ENCODE measurements at regions not wholly inside any gene's neighbourhood (a gene's known extent, or its start where the extent isn't known, plus 50 kb on each side); places are given as distances from the start of the nearest gene placed in this dataset.
"Not testable (repeated sequence)": the region's sequence is repeated elsewhere in the genome, so short reads cannot be mapped to it uniquely, and the experiment has no call there.

- DNase-seq; H3K4me1 ChIP-seq (ENCODE audit: insufficient read depth); H3K9me3 ChIP-seq (ENCODE audit: low read depth); H3K9ac ChIP-seq; H2AFZ ChIP-seq; H4K20me1 ChIP-seq (ENCODE audit: insufficient read depth); H3K36me3 ChIP-seq (ENCODE audit: low read depth); H3K4me3 ChIP-seq; in situ Hi-C loops (cut with MboI); H3K4me2 ChIP-seq (ENCODE audit: unreplicated experiment); H3K27ac ChIP-seq; H3K9me2 ChIP-seq (ENCODE audit: insufficient read depth); H3F3A ChIP-seq (ENCODE audit: insufficient read depth); H3K79me2 ChIP-seq (ENCODE audit: insufficient read depth); H3K27me3 ChIP-seq (replicated peaks; ENCODE audit: insufficient read depth): not testable (repeated sequence)
- WGBS, 2 experiments (ENCODE audit: low coverage in 1 of 2, low lambda C conversion rate in 2 of 2, missing lambda C conversion rate in 2 of 2), result 67 to 79% methylated on average over 2 of the region's 4 CpGs
Observed at GRCh38 chr18:10618797-10619196, 93.0 kb downstream of the NAPG start.

- H3K9me3 ChIP-seq (ENCODE audit: low read depth); H3K9me2 ChIP-seq (ENCODE audit: insufficient read depth); H3K27me3 ChIP-seq (replicated peaks; ENCODE audit: insufficient read depth); DNase-seq; in situ Hi-C loops (cut with MboI); H3K4me1 ChIP-seq (ENCODE audit: insufficient read depth); H3K9ac ChIP-seq; H3F3A ChIP-seq (ENCODE audit: insufficient read depth); H3K4me3 ChIP-seq; H2AFZ ChIP-seq; H3K27ac ChIP-seq; H3K4me2 ChIP-seq (ENCODE audit: unreplicated experiment); H4K20me1 ChIP-seq (ENCODE audit: insufficient read depth); H3K36me3 ChIP-seq (ENCODE audit: low read depth); H3K79me2 ChIP-seq (ENCODE audit: insufficient read depth): not testable (repeated sequence)
- 54 to 57% methylated on average over 2 of the region's 2 CpGs for WGBS, 2 experiments (ENCODE audit: low coverage in 1 of 2, low lambda C conversion rate in 2 of 2, missing lambda C conversion rate in 2 of 2)
Observed at GRCh38 chr18:10619280-10619679, 93.5 kb downstream of the NAPG start.

GRCh38 chr18:10619833-10620232 lies 94.0 kb downstream of the NAPG start:
- H3K4me1 ChIP-seq (ENCODE audit: insufficient read depth); H2AFZ ChIP-seq; H3K79me2 ChIP-seq (ENCODE audit: insufficient read depth); H4K20me1 ChIP-seq (ENCODE audit: insufficient read depth); H3K4me2 ChIP-seq (ENCODE audit: unreplicated experiment); H3K27me3 ChIP-seq (replicated peaks; ENCODE audit: insufficient read depth); H3K27ac ChIP-seq; in situ Hi-C loops (cut with MboI); DNase-seq; H3K4me3 ChIP-seq; H3K36me3 ChIP-seq (ENCODE audit: low read depth); H3K9me2 ChIP-seq (ENCODE audit: insufficient read depth); H3K9me3 ChIP-seq (ENCODE audit: low read depth); H3K9ac ChIP-seq; H3F3A ChIP-seq (ENCODE audit: insufficient read depth): not testable (repeated sequence)
- 59% methylated on average over 5 of the region's 5 CpGs for WGBS, 2 experiments (ENCODE audit: low coverage in 1 of 2, low lambda C conversion rate in 2 of 2, missing lambda C conversion rate in 2 of 2)

Data from GM23248 (cell line).